ENCODE measurements at regions not wholly inside any gene's neighbourhood (a gene's known extent, or its start where the extent isn't known, plus 50 kb on each side); places are given as distances from the start of the nearest gene placed in this dataset.

DNA sequence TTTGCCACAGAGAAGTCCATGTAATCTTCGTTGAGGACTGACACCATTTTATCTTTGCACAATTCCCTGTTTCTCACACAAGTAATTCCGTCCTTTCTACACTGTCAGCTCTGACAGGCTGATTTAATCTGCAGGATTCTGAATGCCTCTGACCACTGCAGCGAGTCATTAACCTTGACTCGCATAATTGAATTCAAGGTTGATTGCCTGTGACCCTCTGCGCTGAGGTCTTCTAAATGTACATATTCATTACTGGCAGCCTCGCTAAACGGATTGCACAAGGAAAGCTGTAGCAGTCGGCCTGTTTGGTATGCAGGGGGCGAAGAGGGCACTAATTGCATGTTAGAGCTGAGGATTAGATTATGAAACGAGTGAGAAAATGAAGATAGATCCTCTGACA is 147.8 kb downstream of the SHOX2 start:
- DNase-seq: no peak
- H3K4me3 ChIP-seq (ENCODE audit: insufficient read depth, low read depth, low read length, poor library complexity, severe bottlenecking): no peak overlapping the region
- H3K27me3 ChIP-seq (replicated peaks; ENCODE audit: control insufficient read depth, insufficient read depth, low read length, poor library complexity, severe bottlenecking): no peaks in the 10 kb centered on the region
- H3K36me3 ChIP-seq (ENCODE audit: control insufficient read depth, insufficient read depth, low read length): no peaks in the 10 kb centered on the region
- no peak overlapping the region for H3K27ac ChIP-seq (ENCODE audit: insufficient read depth, low read length, poor library complexity, severe bottlenecking)
- H3K4me1 ChIP-seq (ENCODE audit: control insufficient read depth, insufficient read depth, low read length, poor library complexity, severe bottlenecking): no peaks in the 10 kb centered on the region
- no peaks in the 10 kb centered on the region for H3K9me3 ChIP-seq (ENCODE audit: control insufficient read depth, low read length)

DNA sequence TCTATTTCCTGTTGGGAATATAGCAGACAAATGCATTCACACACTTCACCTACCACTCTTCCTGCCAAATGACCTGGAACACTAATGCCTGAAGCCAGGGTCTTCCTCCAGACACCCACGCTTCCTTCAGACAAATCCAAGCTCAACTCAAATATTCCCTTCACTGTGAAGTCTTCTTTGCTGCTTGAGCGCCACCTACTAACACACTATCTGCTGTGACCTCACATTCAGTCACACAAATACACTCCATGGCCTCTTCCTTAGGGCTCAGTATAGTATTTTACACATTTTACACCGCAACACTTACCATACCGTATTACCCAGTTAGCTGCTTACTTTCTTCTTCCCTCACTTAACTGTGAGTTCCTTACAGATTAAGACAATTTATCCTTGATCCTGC is 149.4 kb downstream of the SHOX2 start:
- Histone ChIP-seq H3K27me3 (replicated peaks; ENCODE audit: control insufficient read depth, insufficient read depth, low read length, poor library complexity, severe bottlenecking) (no peaks in the 10 kb centered on the region), H3K27ac (ENCODE audit: insufficient read depth, low read length, poor library complexity, severe bottlenecking) (no peak overlapping the region), H3K4me3 (ENCODE audit: insufficient read depth, low read depth, low read length, poor library complexity, severe bottlenecking) (no peak overlapping the region), H3K4me1 (ENCODE audit: control insufficient read depth, insufficient read depth, low read length, poor library complexity, severe bottlenecking) (no peaks in the 10 kb centered on the region), H3K9me3 (ENCODE audit: control insufficient read depth, low read length) (no peaks in the 10 kb centered on the region), H3K36me3 (ENCODE audit: control insufficient read depth, insufficient read depth, low read length) (no peaks in the 10 kb centered on the region)
- no peak for DNase-seq

DNA sequence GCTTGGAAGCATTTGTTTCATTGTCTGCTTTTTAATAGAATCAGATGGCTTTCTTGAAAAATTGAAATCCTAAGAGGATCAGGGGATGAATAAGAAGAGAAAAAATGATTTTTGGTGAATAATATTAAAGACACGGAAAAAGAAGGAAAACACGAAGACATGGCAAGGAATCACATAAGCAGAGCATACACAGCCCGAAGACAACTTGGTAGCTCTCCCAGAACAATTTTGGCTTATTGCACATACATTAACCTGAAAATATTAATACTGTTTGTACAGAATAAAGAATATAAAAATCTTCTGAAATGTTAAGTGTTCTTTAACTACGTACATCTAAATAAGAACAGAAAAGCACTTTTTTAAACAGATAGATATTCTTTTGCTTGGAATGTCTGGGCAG is 150.0 kb downstream of the SHOX2 start:
- no peak overlapping the region for H3K27ac ChIP-seq (ENCODE audit: insufficient read depth, low read length, poor library complexity, severe bottlenecking)
- no peaks in the 10 kb centered on the region for H3K4me1 ChIP-seq (ENCODE audit: control insufficient read depth, insufficient read depth, low read length, poor library complexity, severe bottlenecking)
- H3K9me3 ChIP-seq (ENCODE audit: control insufficient read depth, low read length): no peaks in the 10 kb centered on the region
- no peaks in the 10 kb centered on the region for H3K27me3 ChIP-seq (replicated peaks; ENCODE audit: control insufficient read depth, insufficient read depth, low read length, poor library complexity, severe bottlenecking)
- H3K4me3 ChIP-seq (ENCODE audit: insufficient read depth, low read depth, low read length, poor library complexity, severe bottlenecking): no peak overlapping the region
- DNase-seq: no peak
- H3K36me3 ChIP-seq (ENCODE audit: control insufficient read depth, insufficient read depth, low read length): no peaks in the 10 kb centered on the region

DNA sequence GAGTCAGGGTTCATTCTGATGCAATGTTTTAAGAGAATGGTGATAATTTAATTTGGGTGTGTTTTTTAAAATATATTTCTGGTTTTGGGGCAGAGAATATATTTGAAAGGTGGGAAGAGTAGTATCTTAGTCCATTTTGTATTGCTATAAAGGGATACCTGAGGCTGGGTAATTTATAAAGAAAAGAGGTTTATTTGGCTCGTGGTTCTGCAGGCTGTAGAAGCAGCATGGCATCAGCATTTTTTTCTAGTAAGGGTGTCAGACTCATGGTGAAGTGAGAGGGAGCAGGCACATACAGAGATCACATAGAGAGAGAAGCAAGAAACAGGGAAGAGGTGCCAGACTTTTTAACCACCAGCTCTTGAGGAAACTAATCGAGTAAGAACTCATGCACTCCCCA is 152.7 kb downstream of the SHOX2 start:
- Histone ChIP-seq H3K9me3 (ENCODE audit: control insufficient read depth, low read length) (no peaks in the 10 kb centered on the region), H3K4me1 (ENCODE audit: control insufficient read depth, insufficient read depth, low read length, poor library complexity, severe bottlenecking) (no peaks in the 10 kb centered on the region), H3K27ac (ENCODE audit: insufficient read depth, low read length, poor library complexity, severe bottlenecking) (no peak overlapping the region), H3K36me3 (ENCODE audit: control insufficient read depth, insufficient read depth, low read length) (no peaks in the 10 kb centered on the region), H3K4me3 (ENCODE audit: insufficient read depth, low read depth, low read length, poor library complexity, severe bottlenecking) (no peak overlapping the region), H3K27me3 (replicated peaks; ENCODE audit: control insufficient read depth, insufficient read depth, low read length, poor library complexity, severe bottlenecking) (no peaks in the 10 kb centered on the region)
- DNase-seq: no peak

DNA sequence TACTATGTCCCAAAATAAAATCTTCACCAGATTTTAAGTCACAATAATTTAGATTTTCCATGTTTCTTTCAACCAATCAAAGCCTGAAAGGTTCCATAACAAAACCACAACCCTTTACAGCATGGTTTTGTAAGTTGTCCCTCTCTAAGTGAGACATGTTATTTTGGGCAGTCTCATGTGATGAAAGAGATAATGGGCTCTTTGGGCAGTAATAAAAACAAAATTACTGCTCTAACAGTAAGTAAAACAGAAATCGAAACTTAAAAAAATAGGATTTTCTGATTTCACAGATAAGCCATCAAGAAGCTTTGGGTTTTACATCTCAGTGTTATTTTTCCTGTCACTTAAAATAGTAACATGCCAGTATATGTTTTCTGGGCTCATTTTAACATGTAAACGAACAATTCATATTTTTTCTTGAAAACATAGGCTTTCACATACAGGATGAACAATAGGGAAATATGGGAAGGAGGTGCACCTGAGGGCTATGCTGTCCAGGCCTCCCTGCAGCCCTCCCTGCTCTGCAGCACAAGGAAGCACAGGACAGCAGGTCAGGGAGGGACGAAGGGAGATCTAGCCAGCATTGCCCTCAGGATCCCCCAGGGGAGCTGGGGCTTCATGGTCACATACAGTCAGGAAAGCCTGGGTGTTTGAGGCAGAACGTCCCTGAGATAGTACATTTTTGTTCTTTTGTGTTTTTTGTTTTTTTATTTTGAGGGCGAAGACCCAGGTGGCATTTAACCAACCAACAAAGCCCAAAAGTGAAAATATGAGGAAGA is 157.4 kb downstream of the SHOX2 start:
- Histone ChIP-seq H3K36me3 (ENCODE audit: control insufficient read depth, insufficient read depth, low read length) (no peaks in the 10 kb centered on the region), H3K4me3 (ENCODE audit: insufficient read depth, low read depth, low read length, poor library complexity, severe bottlenecking) (no peak overlapping the region), H3K27me3 (replicated peaks; ENCODE audit: control insufficient read depth, insufficient read depth, low read length, poor library complexity, severe bottlenecking) (no peaks in the 10 kb centered on the region), H3K9me3 (ENCODE audit: control insufficient read depth, low read length) (no peaks in the 10 kb centered on the region), H3K27ac (ENCODE audit: insufficient read depth, low read length, poor library complexity, severe bottlenecking) (no peak overlapping the region), H3K4me1 (ENCODE audit: control insufficient read depth, insufficient read depth, low read length, poor library complexity, severe bottlenecking) (no peaks in the 10 kb centered on the region)
- no peak for DNase-seq

DNA sequence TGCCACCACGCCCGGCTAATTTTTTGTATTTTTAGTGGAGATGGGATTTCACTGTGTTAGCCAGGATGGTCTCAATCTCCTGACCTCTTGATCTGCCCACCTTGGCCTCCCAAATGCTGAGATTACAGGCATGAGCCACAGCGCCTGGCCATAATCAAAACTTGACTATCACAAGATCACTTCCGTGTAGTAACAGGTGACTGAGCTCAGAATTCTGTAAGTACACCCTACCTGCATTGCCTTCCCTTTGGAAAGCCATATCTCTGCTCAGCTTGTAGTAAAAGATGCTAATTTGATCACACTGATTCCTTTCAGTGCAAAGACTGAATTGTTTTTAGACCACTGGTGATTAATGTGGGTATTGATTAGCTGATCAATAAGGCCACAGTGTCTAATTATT is 167.1 kb downstream of the SHOX2 start:
- Histone ChIP-seq H3K36me3 (ENCODE audit: control insufficient read depth, insufficient read depth, low read length) (no peaks in the 10 kb centered on the region), H3K27me3 (replicated peaks; ENCODE audit: control insufficient read depth, insufficient read depth, low read length, poor library complexity, severe bottlenecking) (no peaks in the 10 kb centered on the region), H3K9me3 (ENCODE audit: control insufficient read depth, low read length) (no peaks in the 10 kb centered on the region), H3K27ac (ENCODE audit: insufficient read depth, low read length, poor library complexity, severe bottlenecking) (no peak overlapping the region), H3K4me1 (ENCODE audit: control insufficient read depth, insufficient read depth, low read length, poor library complexity, severe bottlenecking) (no peaks in the 10 kb centered on the region), H3K4me3 (ENCODE audit: insufficient read depth, low read depth, low read length, poor library complexity, severe bottlenecking) (no peak overlapping the region)
- DNase-seq: no peak

DNA sequence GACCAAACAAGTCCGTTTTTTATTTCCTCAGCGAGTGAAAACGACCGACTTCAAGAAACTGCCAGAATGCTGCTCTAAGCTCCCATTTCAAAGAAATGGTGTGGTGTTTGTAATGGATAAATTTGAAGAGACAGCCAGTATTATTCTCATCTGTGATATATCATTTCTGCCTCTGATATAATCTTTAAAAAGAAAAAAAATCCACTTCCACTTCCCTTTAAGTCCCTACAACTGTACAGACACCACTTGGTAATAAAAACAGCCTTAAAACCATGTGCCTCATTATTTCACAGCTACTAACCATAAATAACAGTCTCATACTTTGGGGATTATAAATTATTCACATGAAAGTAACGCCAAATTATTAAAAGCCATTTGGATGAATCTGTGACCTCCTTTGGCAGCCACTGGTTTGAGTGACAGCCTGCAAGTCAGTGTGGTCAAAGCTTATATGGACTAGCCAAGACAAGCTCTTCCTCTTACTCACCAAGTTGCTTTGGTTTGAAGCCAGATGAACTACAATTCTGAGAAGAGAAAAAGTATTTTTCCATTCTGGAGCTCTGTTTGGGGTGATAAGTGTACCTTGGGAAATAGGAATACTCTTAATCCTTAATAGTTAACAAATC is 168.0 kb downstream of the SHOX2 start:
- H3K4me3 ChIP-seq (ENCODE audit: insufficient read depth, low read depth, low read length, poor library complexity, severe bottlenecking): no peak overlapping the region
- H3K36me3 ChIP-seq (ENCODE audit: control insufficient read depth, insufficient read depth, low read length): no peaks in the 10 kb centered on the region
- no peaks in the 10 kb centered on the region for H3K27me3 ChIP-seq (replicated peaks; ENCODE audit: control insufficient read depth, insufficient read depth, low read length, poor library complexity, severe bottlenecking)
- no peaks in the 10 kb centered on the region for H3K9me3 ChIP-seq (ENCODE audit: control insufficient read depth, low read length)
- no peak for DNase-seq
- no peaks in the 10 kb centered on the region for H3K4me1 ChIP-seq (ENCODE audit: control insufficient read depth, insufficient read depth, low read length, poor library complexity, severe bottlenecking)
- H3K27ac ChIP-seq (ENCODE audit: insufficient read depth, low read length, poor library complexity, severe bottlenecking): no peak overlapping the region

DNA sequence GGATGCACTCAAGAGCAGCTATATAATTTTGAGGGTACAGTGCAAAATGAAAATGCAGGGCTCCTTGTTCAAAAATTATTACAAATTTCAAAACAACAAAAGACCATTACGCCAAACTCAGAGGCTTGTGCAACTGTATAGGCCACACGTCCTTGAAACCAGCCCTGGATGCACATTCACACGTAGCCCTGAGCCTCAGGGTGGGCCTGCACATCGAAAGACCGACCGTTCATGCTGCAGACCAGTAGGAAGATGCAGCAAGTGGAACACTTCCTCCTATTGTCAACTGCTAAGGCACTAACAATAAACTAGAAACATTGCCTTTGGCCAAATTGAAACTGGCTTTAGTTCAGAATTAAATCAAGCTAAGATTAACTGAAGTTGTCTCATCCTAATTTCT is 174.7 kb downstream of the SHOX2 start:
- Histone ChIP-seq H3K27ac (ENCODE audit: insufficient read depth, low read length, poor library complexity, severe bottlenecking) (no peak overlapping the region), H3K27me3 (replicated peaks; ENCODE audit: control insufficient read depth, insufficient read depth, low read length, poor library complexity, severe bottlenecking) (no peaks in the 10 kb centered on the region), H3K36me3 (ENCODE audit: control insufficient read depth, insufficient read depth, low read length) (no peaks in the 10 kb centered on the region), H3K9me3 (ENCODE audit: control insufficient read depth, low read length) (no peaks in the 10 kb centered on the region), H3K4me3 (ENCODE audit: insufficient read depth, low read depth, low read length, poor library complexity, severe bottlenecking) (no peak overlapping the region), H3K4me1 (ENCODE audit: control insufficient read depth, insufficient read depth, low read length, poor library complexity, severe bottlenecking) (no peaks in the 10 kb centered on the region)
- no peak for DNase-seq

DNA sequence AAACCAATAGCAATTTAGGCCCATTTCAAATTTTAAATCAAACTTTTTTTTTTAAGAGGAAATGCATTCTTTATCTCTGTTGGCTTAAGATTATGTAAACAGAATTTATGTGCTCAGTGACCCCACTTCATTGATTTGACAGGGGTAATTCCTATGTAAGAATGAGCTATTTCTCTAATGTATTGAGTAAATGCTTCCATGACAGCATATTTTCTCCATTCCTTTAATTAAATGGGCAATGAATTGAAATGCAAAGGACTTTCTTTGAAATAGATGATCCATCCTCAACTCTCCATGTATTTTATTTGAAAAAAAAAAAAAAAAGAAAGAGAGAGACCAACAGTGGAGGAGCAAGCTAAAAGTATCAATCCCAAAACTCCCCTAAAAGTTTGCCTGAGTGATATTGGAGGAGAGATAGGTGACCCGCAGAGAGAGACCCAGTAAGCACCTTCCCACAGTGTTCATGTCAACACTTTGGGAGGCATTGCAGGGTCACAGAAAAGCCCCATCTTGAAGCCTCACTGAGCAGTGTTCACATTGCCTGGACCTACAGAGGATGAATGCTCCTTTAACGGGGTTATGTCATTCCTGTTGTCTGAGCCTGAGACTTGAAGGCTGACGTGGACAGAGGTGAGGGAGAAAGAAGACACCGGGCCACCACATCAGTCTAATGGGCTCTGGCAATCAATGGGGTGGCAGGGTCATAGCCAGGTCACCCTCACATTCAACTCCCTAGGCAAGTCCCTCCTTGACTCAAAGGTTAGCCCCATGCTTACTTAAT is 176.0 kb downstream of the SHOX2 start:
- no peak overlapping the region for H3K27ac ChIP-seq (ENCODE audit: insufficient read depth, low read length, poor library complexity, severe bottlenecking)
- no peaks in the 10 kb centered on the region for H3K9me3 ChIP-seq (ENCODE audit: control insufficient read depth, low read length)
- no peaks in the 10 kb centered on the region for H3K36me3 ChIP-seq (ENCODE audit: control insufficient read depth, insufficient read depth, low read length)
- DNase-seq: no peak
- no peak overlapping the region for H3K4me3 ChIP-seq (ENCODE audit: insufficient read depth, low read depth, low read length, poor library complexity, severe bottlenecking)
- H3K4me1 ChIP-seq (ENCODE audit: control insufficient read depth, insufficient read depth, low read length, poor library complexity, severe bottlenecking): no peaks in the 10 kb centered on the region
- H3K27me3 ChIP-seq (replicated peaks; ENCODE audit: control insufficient read depth, insufficient read depth, low read length, poor library complexity, severe bottlenecking): no peaks in the 10 kb centered on the region

DNA sequence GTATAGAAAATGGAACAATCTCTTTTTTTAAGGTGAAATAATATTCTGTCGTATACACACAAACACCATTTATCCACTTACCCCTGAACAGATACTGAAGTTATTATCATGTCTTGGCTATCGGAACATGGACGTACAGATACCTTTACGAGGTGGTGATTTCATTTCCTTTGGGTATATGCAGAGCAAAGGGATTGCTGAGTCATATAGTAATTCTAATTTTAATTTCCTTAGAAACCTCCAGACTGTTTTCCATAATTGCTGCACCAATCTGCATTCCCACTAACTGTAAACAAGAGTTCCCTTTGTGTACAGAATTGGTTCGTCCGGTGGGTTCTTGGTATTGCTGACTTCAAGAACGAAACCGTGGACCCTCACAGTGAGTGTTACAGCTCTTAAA is 179.4 kb downstream of the SHOX2 start:
- no peak overlapping the region for H3K27ac ChIP-seq (ENCODE audit: insufficient read depth, low read length, poor library complexity, severe bottlenecking)
- no peak overlapping the region for H3K4me3 ChIP-seq (ENCODE audit: insufficient read depth, low read depth, low read length, poor library complexity, severe bottlenecking)

More for the DNA sequence above, 179.4 kb downstream of the SHOX2 start:
- Histone ChIP-seq H3K4me1 (ENCODE audit: control insufficient read depth, insufficient read depth, low read length, poor library complexity, severe bottlenecking) (no peaks in the 10 kb centered on the region), H3K9me3 (ENCODE audit: control insufficient read depth, low read length) (no peaks in the 10 kb centered on the region), H3K36me3 (ENCODE audit: control insufficient read depth, insufficient read depth, low read length) (no peaks in the 10 kb centered on the region), H3K27me3 (replicated peaks; ENCODE audit: control insufficient read depth, insufficient read depth, low read length, poor library complexity, severe bottlenecking) (no peaks in the 10 kb centered on the region)
- no peak for DNase-seq
